PC-9 (cell line): ENCODE measurements at regions not wholly inside any gene's neighbourhood (a gene's known extent, or its start where the extent isn't known, plus 50 kb on each side); places are given as distances from the start of the nearest gene placed in this dataset.

Experiments
- BruUV-seq: library from RNA; stranded (reverse); fragments of 400-500 nt; replicated peaks from 2 replicates; lab custom pipeline; 2021; lab: Mats Ljungman, UMichigan
- CTCF ChIA-PET: fragments of 300-600 bp; sonication (Branson Sonifier 250); formaldehyde crosslinking; loops from one replicate; lab custom pipeline; 2022; ENCODE audit warnings: antibody characterized with exemption; lab: Charles Lee
- POLR2A ChIA-PET: fragments of 300-600 bp; sonication (Branson Sonifier 250); formaldehyde crosslinking; loops from one replicate; lab custom pipeline; 2022; ENCODE audit warnings: antibody characterized with exemption; ENCODE audit not compliant: unreplicated experiment; lab: Charles Lee
- DNase-seq, 2 experiments: peaks; one replicate each; pipeline versions ENCODE4 v3.0.0 to v3.0.0-alpha.2; 2015 to 2022; ENCODE audit warnings: mixed read lengths in 1 of 2
- H2AFZ ChIP-seq: fragments of 200-600 bp; sonication (generic); 2 replicates; pipeline ENCODE4 v1.8.1; 2017; ENCODE audit warnings: antibody characterized with exemption
- H3F3A ChIP-seq: fragments of 200-600 bp; sonication (generic); 2 replicates; pipeline ENCODE4 v1.8.1; 2017; ENCODE audit warnings: antibody characterized with exemption, mild to moderate bottlenecking, low read depth; ENCODE audit not compliant: insufficient read depth
- H3K27ac ChIP-seq: fragments of 200-600 bp; sonication (generic); 2 replicates; pipeline ENCODE4 v1.6.1; 2016; ENCODE audit warnings: mixed run types
- H3K27me3 ChIP-seq: fragments of 200-600 bp; sonication (generic); 2 replicates; pipeline ENCODE4 v1.6.1; 2016; ENCODE audit warnings: low read depth, mixed run types; ENCODE audit not compliant: insufficient read depth
- H3K36me3 ChIP-seq: fragments of 200-600 bp; sonication (generic); 2 replicates; pipeline ENCODE4 v1.6.1; 2016; ENCODE audit warnings: low read depth, mixed run types
- H3K4me1 ChIP-seq: fragments of 200-600 bp; sonication (generic); replicated peaks from 2 replicates; pipeline ENCODE4 v1.6.1; 2016; ENCODE audit warnings: mixed run types; ENCODE audit not compliant: insufficient read depth
- H3K4me2 ChIP-seq: fragments of 200-600 bp; sonication (generic); 2 replicates; pipeline ENCODE4 v1.6.1; 2017; ENCODE audit warnings: mixed run types
- H3K4me3 ChIP-seq: fragments of 200-600 bp; sonication (generic); 2 replicates; pipeline ENCODE4 v1.6.1; 2016; ENCODE audit warnings: mixed run types
- H3K79me2 ChIP-seq: fragments of 200-600 bp; sonication (generic); 2 replicates; pipeline ENCODE4 v1.6.1; 2017; ENCODE audit warnings: low read depth, mixed run types
- H3K9me2 ChIP-seq: fragments of 200-600 bp; sonication (generic); 2 replicates; pipeline ENCODE4 v1.8.1; 2017; ENCODE audit warnings: mild to moderate bottlenecking; ENCODE audit not compliant: insufficient read depth
- H3K9me3 ChIP-seq: fragments of 200-600 bp; sonication (generic); 2 replicates; pipeline ENCODE4 v1.8.1; 2016; ENCODE audit warnings: low read depth; ENCODE audit not compliant: insufficient read depth
- H4K20me1 ChIP-seq: fragments of 200-600 bp; sonication (generic); 2 replicates; pipeline ENCODE4 v1.8.1; 2017; ENCODE audit not compliant: insufficient read depth
- EZH2 ChIP-seq: fragments of 200-600 bp; sonication (generic); IDR thresholded peaks from 2 replicates; pipeline ENCODE4 v1.8.0; 2017; ENCODE audit warnings: antibody characterized with exemption, low read depth
- intact Hi-C: fragments of 100-400 bp; cut with micrococcal nuclease; formaldehyde crosslinking; loops from one replicate; pipeline ENCODE4 v1.10.0; 2022; ENCODE audit not compliant: unreplicated experiment
- TF ChIP-seq, protein P1 (sequence below): fragments of 200-600 bp; sonication (generic); conservative IDR thresholded peaks from 2 replicates; pipeline ENCODE4 v1.6.1; 2017; ENCODE audit warnings: mixed run types, antibody characterized with exemption, mild to moderate bottlenecking, moderate library complexity

DNA sequence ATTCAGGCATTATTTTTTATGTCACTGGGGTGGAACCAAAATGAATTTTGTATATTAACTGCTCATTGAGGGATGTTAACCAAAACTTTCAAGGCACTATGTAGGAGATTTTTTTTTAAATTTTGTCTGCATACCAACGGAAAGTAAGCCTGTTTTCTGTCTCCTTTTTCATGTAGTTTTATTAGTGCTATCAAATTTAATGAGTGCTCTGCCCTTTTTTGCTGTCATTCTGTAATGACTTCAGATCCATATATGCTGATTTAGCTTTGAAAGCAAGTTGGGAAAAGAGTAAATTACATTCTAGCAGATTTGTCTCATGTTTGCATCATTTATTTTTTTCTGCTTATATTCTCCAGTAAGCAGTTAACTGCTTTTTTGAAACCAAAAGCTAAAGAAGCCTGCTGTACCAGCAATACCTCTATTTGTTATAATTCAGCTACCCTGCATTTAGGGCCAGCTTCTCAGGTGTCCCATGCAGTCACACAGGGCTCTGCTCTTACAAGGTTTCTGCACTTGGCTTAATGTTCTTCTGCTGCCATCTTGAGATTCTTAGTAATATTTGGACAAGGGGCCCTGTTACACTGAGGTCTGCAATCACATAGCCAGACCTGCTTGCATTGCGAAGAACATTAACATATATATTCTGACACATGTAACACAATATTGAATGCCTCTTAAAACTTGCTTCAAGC lies 429.0 kb downstream of the UTRN start:
- no peak overlapping the region for H2AFZ ChIP-seq
- no peak for TF ChIP-seq EZH2
- TF ChIP-seq, protein P1, sequence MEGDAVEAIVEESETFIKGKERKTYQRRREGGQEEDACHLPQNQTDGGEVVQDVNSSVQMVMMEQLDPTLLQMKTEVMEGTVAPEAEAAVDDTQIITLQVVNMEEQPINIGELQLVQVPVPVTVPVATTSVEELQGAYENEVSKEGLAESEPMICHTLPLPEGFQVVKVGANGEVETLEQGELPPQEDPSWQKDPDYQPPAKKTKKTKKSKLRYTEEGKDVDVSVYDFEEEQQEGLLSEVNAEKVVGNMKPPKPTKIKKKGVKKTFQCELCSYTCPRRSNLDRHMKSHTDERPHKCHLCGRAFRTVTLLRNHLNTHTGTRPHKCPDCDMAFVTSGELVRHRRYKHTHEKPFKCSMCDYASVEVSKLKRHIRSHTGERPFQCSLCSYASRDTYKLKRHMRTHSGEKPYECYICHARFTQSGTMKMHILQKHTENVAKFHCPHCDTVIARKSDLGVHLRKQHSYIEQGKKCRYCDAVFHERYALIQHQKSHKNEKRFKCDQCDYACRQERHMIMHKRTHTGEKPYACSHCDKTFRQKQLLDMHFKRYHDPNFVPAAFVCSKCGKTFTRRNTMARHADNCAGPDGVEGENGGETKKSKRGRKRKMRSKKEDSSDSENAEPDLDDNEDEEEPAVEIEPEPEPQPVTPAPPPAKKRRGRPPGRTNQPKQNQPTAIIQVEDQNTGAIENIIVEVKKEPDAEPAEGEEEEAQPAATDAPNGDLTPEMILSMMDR: no peak
- BruUV-seq: no TSS peak
- ChIA-PET CTCF (no interaction called here), POLR2A (no interaction called here)
- no peaks in the 10 kb centered on the region for H4K20me1 ChIP-seq
- intact Hi-C loops: no loop called here
- no peak overlapping the region for H3K27ac ChIP-seq
- H3F3A ChIP-seq: peaks cover 14% of the 10 kb centered on the region; the same call in 1 of the 2 replicates
- no peaks in the 10 kb centered on the region for H3K9me2 ChIP-seq
- no peak for DNase-seq
- H3K9me3 ChIP-seq: no peaks in the 10 kb centered on the region
- no peaks in the 10 kb centered on the region for H3K79me2 ChIP-seq
- H3K27me3 ChIP-seq: no peaks in the 10 kb centered on the region
- peaks cover 20% of the 10 kb centered on the region for H3K4me1 ChIP-seq
- H3K36me3 ChIP-seq: no peaks in the 10 kb centered on the region
- H3K4me2 ChIP-seq: no peak overlapping the region
- H3K4me3 ChIP-seq: no peak overlapping the region

DNA sequence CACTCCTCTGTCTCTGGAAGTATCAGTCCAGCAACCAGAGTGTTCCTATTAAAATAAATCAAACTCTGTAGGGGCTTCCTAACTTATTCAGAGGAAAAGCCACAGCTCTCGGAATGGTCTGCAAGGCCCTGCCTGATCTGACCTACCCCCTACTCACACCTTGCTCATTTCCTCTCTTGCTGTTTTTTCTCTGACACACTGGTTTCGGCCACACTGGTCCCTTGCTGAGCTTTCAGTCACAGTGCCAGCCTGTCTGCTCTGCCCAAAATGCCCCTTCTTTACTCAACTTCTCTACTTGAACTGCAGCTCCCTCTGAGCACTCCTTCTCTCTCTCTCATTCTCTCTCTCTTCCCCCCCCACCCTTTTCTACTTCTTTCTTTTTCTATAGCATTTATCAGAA lies 430.2 kb downstream of the UTRN start:
- Histone ChIP-seq H3K9me3 (no peaks in the 10 kb centered on the region), H3K4me3 (no peak overlapping the region), H2AFZ (no peak overlapping the region), H4K20me1 (no peaks in the 10 kb centered on the region), H3K4me2 (no peak overlapping the region), H3F3A (peaks cover 3% of the 10 kb centered on the region; the same call in 1 of the 2 replicates), H3K27me3 (no peaks in the 10 kb centered on the region), H3K36me3 (no peaks in the 10 kb centered on the region), H3K79me2 (no peaks in the 10 kb centered on the region), H3K27ac (no peak overlapping the region), H3K9me2 (no peaks in the 10 kb centered on the region), H3K4me1 (peaks cover 15% of the 10 kb centered on the region)
- CTCF ChIA-PET: no interaction called here
- TF ChIP-seq, protein P1: no peak
- TF ChIP-seq EZH2: no peak
- no peak for DNase-seq
- POLR2A ChIA-PET: no interaction called here
- intact Hi-C loops: no loop called here
- BruUV-seq: no TSS peak

DNA sequence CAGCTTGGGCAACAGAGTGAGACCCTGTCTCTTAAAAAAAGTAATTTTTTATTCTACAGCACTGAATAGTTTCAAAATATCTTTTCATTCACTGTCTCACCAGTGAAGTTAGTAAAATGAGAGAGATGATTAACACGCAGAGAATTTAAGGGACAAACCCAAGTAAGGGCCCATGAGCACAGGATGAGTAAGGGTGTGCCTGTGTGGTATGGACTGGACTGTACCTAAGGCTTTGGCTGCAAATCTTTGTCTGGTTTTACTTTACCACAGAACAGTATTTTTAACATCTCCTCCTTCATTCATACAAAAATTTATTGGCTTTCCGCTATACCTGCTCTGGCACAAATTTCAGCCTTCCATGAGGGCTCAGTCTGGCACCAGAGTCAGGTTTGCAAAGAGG lies 433.3 kb downstream of the UTRN start:
- no peak overlapping the region for H3K27ac ChIP-seq
- H3K4me1 ChIP-seq: no peaks in the 10 kb centered on the region
- no peak overlapping the region for H3K4me2 ChIP-seq
- TF ChIP-seq, protein P1: no peak
- no peak for TF ChIP-seq EZH2
- H4K20me1 ChIP-seq: no peaks in the 10 kb centered on the region
- ChIA-PET POLR2A (no interaction called here), CTCF (no interaction called here)
- no peaks in the 10 kb centered on the region for H3K36me3 ChIP-seq
- H3K9me3 ChIP-seq: no peaks in the 10 kb centered on the region
- H3F3A ChIP-seq: no peaks in the 10 kb centered on the region
- no peaks in the 10 kb centered on the region for H3K79me2 ChIP-seq
- H3K27me3 ChIP-seq: no peaks in the 10 kb centered on the region
- no peak for DNase-seq
- H3K4me3 ChIP-seq: no peak overlapping the region
- intact Hi-C loops: no loop called here
- no peaks in the 10 kb centered on the region for H3K9me2 ChIP-seq
- BruUV-seq: no TSS peak
- no peak overlapping the region for H2AFZ ChIP-seq
